A549 (cell line): ENCODE measurements at regions not wholly inside any gene's neighbourhood (a gene's known extent, or its start where the extent isn't known, plus 50 kb on each side); places are given as distances from the start of the nearest gene placed in this dataset.

Experiments
- BHLHE40 ChIP-seq: IDR thresholded peaks from 2 replicates; pipeline ENCODE4 v1.6.1; 2012; ENCODE audit warnings: low read depth, low read length, inconsistent platforms
- CBX2 ChIP-seq: fragments of 200-600 bp; sonication (generic); IDR thresholded peaks from 2 replicates; pipeline ENCODE4 v1.6.1; 2016; ENCODE audit warnings: low read depth, mild to moderate bottlenecking, borderline replicate concordance
- CBX8 ChIP-seq: fragments of 200-600 bp; sonication (generic); IDR thresholded peaks from 2 replicates; pipeline ENCODE4 v1.6.1; 2016
- EP300 ChIP-seq, 2 experiments: fragments of >200 bp; sonication (Bioruptor Twin); formaldehyde crosslinking; IDR thresholded peaks; 2 replicates in 1 of 2; 3 replicates in 1 of 2; pipeline ENCODE4 v1.6.1; 2016 to 2017
- HOXA7 ChIP-seq: fragments of 250-450 bp; sonication (Bioruptor Pico); IDR thresholded peaks from 2 replicates; pipeline ENCODE4 v1.5.0; 2020; ENCODE audit warnings: mild to moderate bottlenecking, moderate library complexity
- KDM1A ChIP-seq: fragments of 200-600 bp; sonication (generic); IDR thresholded peaks from 2 replicates; pipeline ENCODE4 v1.6.1; 2016; ENCODE audit warnings: low read depth, mild to moderate bottlenecking
- MYC ChIP-seq: IDR thresholded peaks from 2 replicates; pipeline ENCODE4 v1.6.1; 2012; ENCODE audit warnings: mild to moderate bottlenecking, inconsistent platforms, low read length, improper control_type of control experiment, borderline replicate concordance
- NR3C1 ChIP-seq: fragments of >200 bp; sonication (Bioruptor Twin); formaldehyde crosslinking; IDR thresholded peaks from 3 replicates; pipeline ENCODE4 v1.6.1; 2017
- RFX5 ChIP-seq: fragments of 450-650 bp; IDR thresholded peaks from 2 replicates; pipeline ENCODE4 v1.7.1; 2014; ENCODE audit warnings: antibody characterized with exemption, mild to moderate bottlenecking, moderate library complexity
- SMC3 ChIP-seq: fragments of >200 bp; sonication (Bioruptor Twin); formaldehyde crosslinking; IDR thresholded peaks from 3 replicates; pipeline ENCODE4 v1.6.1; 2018; ENCODE audit warnings: inconsistent platforms
- TF ChIP-seq, protein P1 (sequence below): fragments of >200 bp; sonication (Bioruptor Twin); formaldehyde crosslinking; IDR thresholded peaks from 3 replicates; pipeline ENCODE4 v1.5.1; 2016
- TF ChIP-seq, protein P2 (sequence below): IDR thresholded peaks from 2 replicates; pipeline ENCODE4 v1.6.1; 2012
- TF ChIP-seq, protein P3 (sequence below): fragments of >200 bp; sonication (Bioruptor Twin); formaldehyde crosslinking; IDR thresholded peaks from 3 replicates; pipeline ENCODE4 v1.6.1; 2016

DNA sequence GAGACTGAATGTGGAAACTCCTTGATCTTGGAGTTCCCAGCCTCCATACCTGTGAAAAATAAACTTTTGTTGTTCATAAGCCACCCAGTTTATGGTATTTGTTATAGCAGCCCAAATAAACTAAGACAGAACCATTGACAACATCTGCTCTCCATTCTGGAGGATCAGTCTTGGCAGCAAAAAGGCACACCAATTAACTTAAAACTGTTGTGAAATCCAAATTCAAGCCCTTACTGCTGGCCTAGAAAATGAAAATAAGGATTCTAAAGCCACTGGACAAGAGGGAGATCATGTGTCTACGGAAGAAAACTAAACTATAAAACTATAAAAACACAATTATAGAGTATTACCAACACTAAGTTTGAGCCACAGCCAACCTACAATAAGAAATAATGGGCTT lies 172.1 kb upstream of the RNPC3 start:
- TF ChIP-seq CBX8 (no peak), HOXA7 (CRISPR knock-in tag) (no peak), BHLHE40 (no peak), KDM1A (no peak), MYC (no peak), NR3C1 (no peak), RFX5 (no peak), EP300 (IDR thresholded peaks at IDR 0.05) (no peak), SMC3 (no peak), CBX2 (no peak)
- TF ChIP-seq, protein P1, sequence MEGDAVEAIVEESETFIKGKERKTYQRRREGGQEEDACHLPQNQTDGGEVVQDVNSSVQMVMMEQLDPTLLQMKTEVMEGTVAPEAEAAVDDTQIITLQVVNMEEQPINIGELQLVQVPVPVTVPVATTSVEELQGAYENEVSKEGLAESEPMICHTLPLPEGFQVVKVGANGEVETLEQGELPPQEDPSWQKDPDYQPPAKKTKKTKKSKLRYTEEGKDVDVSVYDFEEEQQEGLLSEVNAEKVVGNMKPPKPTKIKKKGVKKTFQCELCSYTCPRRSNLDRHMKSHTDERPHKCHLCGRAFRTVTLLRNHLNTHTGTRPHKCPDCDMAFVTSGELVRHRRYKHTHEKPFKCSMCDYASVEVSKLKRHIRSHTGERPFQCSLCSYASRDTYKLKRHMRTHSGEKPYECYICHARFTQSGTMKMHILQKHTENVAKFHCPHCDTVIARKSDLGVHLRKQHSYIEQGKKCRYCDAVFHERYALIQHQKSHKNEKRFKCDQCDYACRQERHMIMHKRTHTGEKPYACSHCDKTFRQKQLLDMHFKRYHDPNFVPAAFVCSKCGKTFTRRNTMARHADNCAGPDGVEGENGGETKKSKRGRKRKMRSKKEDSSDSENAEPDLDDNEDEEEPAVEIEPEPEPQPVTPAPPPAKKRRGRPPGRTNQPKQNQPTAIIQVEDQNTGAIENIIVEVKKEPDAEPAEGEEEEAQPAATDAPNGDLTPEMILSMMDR, result no peak
- TF ChIP-seq, protein P2, sequence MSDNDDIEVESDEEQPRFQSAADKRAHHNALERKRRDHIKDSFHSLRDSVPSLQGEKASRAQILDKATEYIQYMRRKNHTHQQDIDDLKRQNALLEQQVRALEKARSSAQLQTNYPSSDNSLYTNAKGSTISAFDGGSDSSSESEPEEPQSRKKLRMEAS, result no peak
- TF ChIP-seq, protein P3, sequence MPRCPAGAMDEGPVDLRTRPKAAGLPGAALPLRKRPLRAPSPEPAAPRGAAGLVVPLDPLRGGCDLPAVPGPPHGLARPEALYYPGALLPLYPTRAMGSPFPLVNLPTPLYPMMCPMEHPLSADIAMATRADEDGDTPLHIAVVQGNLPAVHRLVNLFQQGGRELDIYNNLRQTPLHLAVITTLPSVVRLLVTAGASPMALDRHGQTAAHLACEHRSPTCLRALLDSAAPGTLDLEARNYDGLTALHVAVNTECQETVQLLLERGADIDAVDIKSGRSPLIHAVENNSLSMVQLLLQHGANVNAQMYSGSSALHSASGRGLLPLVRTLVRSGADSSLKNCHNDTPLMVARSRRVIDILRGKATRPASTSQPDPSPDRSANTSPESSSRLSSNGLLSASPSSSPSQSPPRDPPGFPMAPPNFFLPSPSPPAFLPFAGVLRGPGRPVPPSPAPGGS, result no peak
